ENCODE measurements at regions not wholly inside any gene's neighbourhood (a gene's known extent, or its start where the extent isn't known, plus 50 kb on each side); places are given as distances from the start of the nearest gene placed in this dataset.

GRCh38 chr2:193101591-193101990 lies 906.9 kb upstream of the TMEFF2 start:
- intact Hi-C loops (cut with micrococcal nuclease; ENCODE audit: unreplicated experiment), result no loop called here
- BruUV-seq (replicated peaks), result no TSS peak
- no peaks in the 10 kb centered on the region for H3K9me3 ChIP-seq (ENCODE audit: low read depth, low read length, poor library complexity, severe bottlenecking)
- DNase-seq (ENCODE audit: low spot score), result no peak
- no peaks in the 10 kb centered on the region for H3K4me1 ChIP-seq (ENCODE audit: insufficient read depth, low read length, poor library complexity, severe bottlenecking)
- no peak for TF ChIP-seq CTCF (conservative IDR thresholded peaks at IDR 0.05; ENCODE audit: low read depth, low read length)
- TF ChIP-seq EZH2 (IDR thresholded peaks at IDR 0.05; ENCODE audit: borderline replicate concordance, low read depth, low read length, poor library complexity, severe bottlenecking), result no peak
- H3K36me3 ChIP-seq (ENCODE audit: insufficient read depth, low read length, poor library complexity, severe bottlenecking), result no peaks in the 10 kb centered on the region
- POLR2A ChIA-PET (ENCODE audit: low non-redundant PET), result no interaction called here
- H3K4me3 ChIP-seq (ENCODE audit: low read depth, low read length, poor library complexity, severe bottlenecking), result no peak overlapping the region
- no peak overlapping the region for H3K27ac ChIP-seq (ENCODE audit: low read depth, low read length, poor library complexity, severe bottlenecking)
- CTCF ChIA-PET, result no interaction called here
- no peaks in the 10 kb centered on the region for H3K27me3 ChIP-seq (replicated peaks; ENCODE audit: insufficient read depth, low read depth, low read length, poor library complexity)

- POLR2A ChIA-PET (ENCODE audit: low non-redundant PET), result no interaction called here
- Histone ChIP-seq H3K27me3 (replicated peaks; ENCODE audit: insufficient read depth, low read depth, low read length, poor library complexity) (no peaks in the 10 kb centered on the region), H3K36me3 (ENCODE audit: insufficient read depth, low read length, poor library complexity, severe bottlenecking) (no peaks in the 10 kb centered on the region), H3K27ac (ENCODE audit: low read depth, low read length, poor library complexity, severe bottlenecking) (no peak overlapping the region), H3K9me3 (ENCODE audit: low read depth, low read length, poor library complexity, severe bottlenecking) (no peaks in the 10 kb centered on the region), H3K4me3 (ENCODE audit: low read depth, low read length, poor library complexity, severe bottlenecking) (peak overlapping the region; percentile 12), H3K4me1 (ENCODE audit: insufficient read depth, low read length, poor library complexity, severe bottlenecking) (no peaks in the 10 kb centered on the region)
- TF ChIP-seq EZH2 (IDR thresholded peaks at IDR 0.05; ENCODE audit: borderline replicate concordance, low read depth, low read length, poor library complexity, severe bottlenecking), result no peak
- no peak for TF ChIP-seq CTCF (conservative IDR thresholded peaks at IDR 0.05; ENCODE audit: low read depth, low read length)
- no peak for DNase-seq (ENCODE audit: low spot score)
- BruUV-seq (replicated peaks), result no TSS peak
- intact Hi-C loops (cut with micrococcal nuclease; ENCODE audit: unreplicated experiment), result no loop called here
- CTCF ChIA-PET, result no interaction called here
These were observed 893.3 kb upstream of the TMEFF2 start for GRCh38 chr2:193088026-193088425.

- Histone ChIP-seq H3K4me3 (ENCODE audit: low read depth, low read length, poor library complexity, severe bottlenecking) (no peak overlapping the region), H3K27me3 (replicated peaks; ENCODE audit: insufficient read depth, low read depth, low read length, poor library complexity) (no peaks in the 10 kb centered on the region), H3K27ac (ENCODE audit: low read depth, low read length, poor library complexity, severe bottlenecking) (no peak overlapping the region), H3K9me3 (ENCODE audit: low read depth, low read length, poor library complexity, severe bottlenecking) (no peaks in the 10 kb centered on the region), H3K36me3 (ENCODE audit: insufficient read depth, low read length, poor library complexity, severe bottlenecking) (no peaks in the 10 kb centered on the region), H3K4me1 (ENCODE audit: insufficient read depth, low read length, poor library complexity, severe bottlenecking) (no peaks in the 10 kb centered on the region)
- intact Hi-C loops (cut with micrococcal nuclease; ENCODE audit: unreplicated experiment), result no loop called here
- TF ChIP-seq EZH2 (IDR thresholded peaks at IDR 0.05; ENCODE audit: borderline replicate concordance, low read depth, low read length, poor library complexity, severe bottlenecking) (no peak), CTCF (conservative IDR thresholded peaks at IDR 0.05; ENCODE audit: low read depth, low read length) (no peak)
- no peak for DNase-seq (ENCODE audit: low spot score)
- no TSS peak for BruUV-seq (replicated peaks)
- ChIA-PET CTCF (no interaction called here), POLR2A (ENCODE audit: low non-redundant PET) (no interaction called here)
These were observed 882.3 kb upstream of the TMEFF2 start for GRCh38 chr2:193076995-193077394.
